HG02759 (cell line): ENCODE measurements at regions not wholly inside any gene's neighbourhood (a gene's known extent, or its start where the extent isn't known, plus 50 kb on each side); places are given as distances from the start of the nearest gene placed in this dataset.
A peak's percentile ranks its signal among the peaks of the same experiment; 100 is the strongest.

ENCODE experiments used
- ATAC-seq: cut with Tn5 transposase; IDR thresholded peaks from one replicate; pipeline ENCODE4 v1.9.1; 2021; ENCODE audit warnings: mild to moderate bottlenecking, moderate library complexity; ENCODE audit not compliant: unreplicated experiment

- ATAC-seq, result no peak
Observed at GRCh38 chr2:118222672-118223421, 134.6 kb downstream of the INSIG2 start.

- no peak for ATAC-seq
Observed at GRCh38 chr2:118222273-118222594, 134.0 kb downstream of the INSIG2 start.

GRCh38 chr2:118221536-118222272, 133.4 kb downstream of the INSIG2 start:
- peak; percentile 53 for ATAC-seq

- no peak for ATAC-seq
Observed at GRCh38 chr2:118219611-118220010, 131.3 kb downstream of the INSIG2 start.

- no peak for ATAC-seq
Observed at GRCh38 chr2:118216224-118216623, 128.0 kb downstream of the INSIG2 start.

- ATAC-seq, result no peak
Observed at GRCh38 chr2:118209727-118210126, 121.5 kb downstream of the INSIG2 start.

GRCh38 chr2:118207889-118208288, 119.6 kb downstream of the INSIG2 start:
- ATAC-seq, result no peak

- peak; percentile 94 for ATAC-seq
Observed at GRCh38 chr2:118202707-118203303, 114.5 kb downstream of the INSIG2 start.

GRCh38 chr2:118198268-118198667, 110.0 kb downstream of the INSIG2 start:
- ATAC-seq, result no peak

- peak; percentile 77 for ATAC-seq
Observed at GRCh38 chr2:118197011-118197675, 108.9 kb downstream of the INSIG2 start.

- no peak for ATAC-seq
Observed at GRCh38 chr2:118190474-118190873, 102.2 kb downstream of the INSIG2 start.

- ATAC-seq, result no peak
Observed at GRCh38 chr2:118186858-118187254, 98.6 kb downstream of the INSIG2 start.

GRCh38 chr2:118186110-118186857, 98.0 kb downstream of the INSIG2 start:
- ATAC-seq, result peak; percentile 94

- peak; percentile 80 for ATAC-seq
Observed at GRCh38 chr2:118185210-118186109, 97.2 kb downstream of the INSIG2 start.

GRCh38 chr2:118183381-118183780, 95.1 kb downstream of the INSIG2 start:
- no peak for ATAC-seq

GRCh38 chr2:118179445-118179844, 91.2 kb downstream of the INSIG2 start:
- ATAC-seq, result no peak

- ATAC-seq, result no peak
Observed at GRCh38 chr2:118177884-118178283, 89.6 kb downstream of the INSIG2 start.

- no peak for ATAC-seq
Observed at GRCh38 chr2:118177318-118177717, 89.0 kb downstream of the INSIG2 start.

- no peak for ATAC-seq
Observed at GRCh38 chr2:118176601-118177000, 88.3 kb downstream of the INSIG2 start.

GRCh38 chr2:118171546-118171945, 83.3 kb downstream of the INSIG2 start:
- no peak for ATAC-seq
